GM21423 (cell line): ENCODE measurements at regions not wholly inside any gene's neighbourhood (a gene's known extent, or its start where the extent isn't known, plus 50 kb on each side); places are given as distances from the start of the nearest gene placed in this dataset.

Source experiments
- ATAC-seq: cut with Tn5 transposase; IDR thresholded peaks from one replicate; pipeline ENCODE4 v1.9.1; 2021; ENCODE audit warnings: mild to moderate bottlenecking, moderate library complexity; ENCODE audit not compliant: unreplicated experiment

GRCh38 chr5:103953601-103954382 lies 391.2 kb upstream of the NUDT12 start:
- ATAC-seq, result no peak

GRCh38 chr5:103951776-103952175 lies 389.2 kb upstream of the NUDT12 start:
- no peak for ATAC-seq

GRCh38 chr5:103943230-103943629 lies 380.6 kb upstream of the NUDT12 start:
- no peak for ATAC-seq

- ATAC-seq, result no peak
These were observed 380.1 kb upstream of the NUDT12 start for GRCh38 chr5:103942587-103943186.

- no peak for ATAC-seq
These were observed 379.0 kb upstream of the NUDT12 start for GRCh38 chr5:103941596-103941995.

GRCh38 chr5:103938146-103938695 lies 375.6 kb upstream of the NUDT12 start:
- ATAC-seq, result no peak

GRCh38 chr5:103929338-103930013 lies 366.9 kb upstream of the NUDT12 start:
- ATAC-seq, result no peak

- no peak for ATAC-seq
These were observed 365.1 kb upstream of the NUDT12 start for GRCh38 chr5:103927739-103928138.

- ATAC-seq, result no peak
These were observed 361.1 kb upstream of the NUDT12 start for GRCh38 chr5:103923616-103924168.

GRCh38 chr5:103919506-103919905 lies 356.9 kb upstream of the NUDT12 start:
- no peak for ATAC-seq

GRCh38 chr5:103918668-103919367 lies 356.2 kb upstream of the NUDT12 start:
- no peak for ATAC-seq

- ATAC-seq, result no peak
These were observed 352.5 kb upstream of the NUDT12 start for GRCh38 chr5:103915081-103915480.

GRCh38 chr5:103910786-103911185 lies 348.2 kb upstream of the NUDT12 start:
- no peak for ATAC-seq

- no peak for ATAC-seq
These were observed 347.4 kb upstream of the NUDT12 start for GRCh38 chr5:103910011-103910410.

GRCh38 chr5:103909391-103909790 lies 346.8 kb upstream of the NUDT12 start:
- ATAC-seq, result no peak

GRCh38 chr5:103908336-103909080 lies 345.9 kb upstream of the NUDT12 start:
- ATAC-seq, result no peak

GRCh38 chr5:103907001-103907400 lies 344.4 kb upstream of the NUDT12 start:
- no peak for ATAC-seq

- ATAC-seq, result no peak
These were observed 342.1 kb upstream of the NUDT12 start for GRCh38 chr5:103904651-103905050.

GRCh38 chr5:103902893-103903292 lies 340.3 kb upstream of the NUDT12 start:
- no peak for ATAC-seq

- ATAC-seq, result no peak
These were observed 339.3 kb upstream of the NUDT12 start for GRCh38 chr5:103901885-103902284.
